H9 (cell line): ENCODE measurements at regions not wholly inside any gene's neighbourhood (a gene's known extent, or its start where the extent isn't known, plus 50 kb on each side); places are given as distances from the start of the nearest gene placed in this dataset.

ENCODE experiments used
- DNase-seq: peaks from one replicate; pipeline ENCODE4 v3.0.0-alpha.2; 2017
- H2AFZ ChIP-seq: one replicate; pipeline ENCODE4 v1.6.1; 2013; ENCODE audit warnings: mild to moderate bottlenecking, low read length, control low read depth, moderate library complexity
- H2AK5ac ChIP-seq: 2 replicates; pipeline ENCODE4 v1.6.1; 2013; ENCODE audit warnings: low read length, control low read depth, mixed read lengths; ENCODE audit not compliant: insufficient read length
- H2BK120ac ChIP-seq: one replicate; pipeline ENCODE4 v1.6.1; 2013; ENCODE audit warnings: low read depth, mild to moderate bottlenecking, low read length, control low read depth, inconsistent platforms; ENCODE audit not compliant: poor library complexity, severe bottlenecking
- H2BK12ac ChIP-seq: 2 replicates; pipeline ENCODE4 v1.6.1; 2013; ENCODE audit warnings: low read length, control low read depth, mixed read lengths, low read depth; ENCODE audit not compliant: insufficient read length
- H2BK15ac ChIP-seq: 2 replicates; pipeline ENCODE4 v1.6.1; 2013; ENCODE audit warnings: low read depth, low read length, control low read depth
- H2BK20ac ChIP-seq: one replicate; pipeline ENCODE4 v1.6.1; 2013; ENCODE audit warnings: low read depth, mild to moderate bottlenecking, low read length, control low read depth, inconsistent platforms; ENCODE audit not compliant: poor library complexity, severe bottlenecking
- H2BK5ac ChIP-seq: 2 replicates; pipeline ENCODE4 v1.6.1; 2013; ENCODE audit warnings: low read length, control low read depth, mixed read lengths; ENCODE audit not compliant: insufficient read length
- H3K14ac ChIP-seq: 2 replicates; pipeline ENCODE4 v1.6.1; 2013; ENCODE audit warnings: low read length, control low read depth; ENCODE audit not compliant: insufficient read depth
- H3K18ac ChIP-seq: 2 replicates; pipeline ENCODE4 v1.6.1; 2013; ENCODE audit warnings: low read depth, mild to moderate bottlenecking, mixed read lengths, low read length, control low read depth; ENCODE audit not compliant: insufficient read length
- H3K23ac ChIP-seq: 2 replicates; pipeline ENCODE4 v1.6.1; 2013; ENCODE audit warnings: low read length, control low read depth, mixed read lengths, low read depth; ENCODE audit not compliant: insufficient read length
- H3K23me2 ChIP-seq: 2 replicates; pipeline ENCODE4 v1.6.1; 2013; ENCODE audit warnings: low read depth, mild to moderate bottlenecking, mixed read lengths, low read length, control low read depth; ENCODE audit not compliant: insufficient read length, poor library complexity, severe bottlenecking
- H3K27ac ChIP-seq: 2 replicates; pipeline ENCODE4 v1.5.1; 2013; ENCODE audit warnings: low read length, control low read depth, mixed read lengths, low read depth; ENCODE audit not compliant: insufficient read length
- H3K27me3 ChIP-seq: 2 replicates; pipeline ENCODE4 v1.6.1; 2013; ENCODE audit warnings: low read length, control low read depth, inconsistent platforms; ENCODE audit not compliant: insufficient read depth
- H3K4ac ChIP-seq: 2 replicates; pipeline ENCODE4 v1.6.1; 2013; ENCODE audit warnings: low read depth, mild to moderate bottlenecking, control low read depth, inconsistent platforms, low read length, moderate library complexity
- H3K4me1 ChIP-seq: 2 replicates; pipeline ENCODE4 v1.6.1; 2013; ENCODE audit warnings: low read length, control low read depth, inconsistent platforms; ENCODE audit not compliant: insufficient read depth
- H3K4me2 ChIP-seq: 2 replicates; pipeline ENCODE4 v1.6.1; 2013; ENCODE audit warnings: low read length, control low read depth, mixed read lengths; ENCODE audit not compliant: insufficient read length, insufficient read depth
- H3K56ac ChIP-seq: 2 replicates; pipeline ENCODE4 v1.6.1; 2013; ENCODE audit warnings: low read depth, mild to moderate bottlenecking, mixed read lengths, low read length, control low read depth; ENCODE audit not compliant: insufficient read length
- H3K79me1 ChIP-seq: 2 replicates; pipeline ENCODE4 v1.6.1; 2013; ENCODE audit warnings: low read depth, mild to moderate bottlenecking, moderate library complexity, low read length, control low read depth, inconsistent platforms; ENCODE audit not compliant: insufficient read depth, poor library complexity, severe bottlenecking
- H3K79me2 ChIP-seq: 2 replicates; pipeline ENCODE4 v1.6.1; 2013; ENCODE audit warnings: low read length, control low read depth, inconsistent platforms; ENCODE audit not compliant: insufficient read depth
- H3K9ac ChIP-seq: 2 replicates; pipeline ENCODE4 v1.6.1; 2013; ENCODE audit warnings: low read length, control low read depth, mixed read lengths; ENCODE audit not compliant: insufficient read length; ENCODE audit errors: extremely low read depth
- H3K9me3 ChIP-seq: one replicate; pipeline ENCODE4 v1.6.1; 2013; ENCODE audit warnings: low read depth, low read length, inconsistent platforms; ENCODE audit not compliant: control insufficient read depth
- H3T11ph ChIP-seq: one replicate; pipeline ENCODE4 v1.6.1; 2013; ENCODE audit warnings: mild to moderate bottlenecking, low read length, control low read depth, inconsistent platforms
- H4K20me1 ChIP-seq: one replicate; pipeline ENCODE4 v1.6.1; 2013; ENCODE audit not compliant: control insufficient read depth, insufficient read length, insufficient read depth
- H4K5ac ChIP-seq: 2 replicates; pipeline ENCODE4 v1.6.1; 2013; ENCODE audit warnings: low read depth, mild to moderate bottlenecking, mixed read lengths, low read length, control low read depth; ENCODE audit not compliant: insufficient read length
- H4K8ac ChIP-seq: replicated peaks from 2 replicates; pipeline ENCODE4 v1.6.1; 2013; ENCODE audit warnings: low read length, control low read depth, mixed read lengths, low read depth; ENCODE audit not compliant: insufficient read length
- H4K91ac ChIP-seq: 2 replicates; pipeline ENCODE4 v1.6.1; 2013; ENCODE audit warnings: low read depth, mild to moderate bottlenecking, moderate library complexity, mixed read lengths, low read length, control low read depth; ENCODE audit not compliant: insufficient read length
- H3K27ac Mint-ChIP-seq, 3 experiments: 2 replicates in 2 of 3; 3 replicates in 1 of 3; pipeline ENCODE4 v1.8.0; 2020 to 2021; ENCODE audit warnings: mixed read lengths in 3 of 3, mild to moderate bottlenecking in 1 of 3, moderate library complexity in 1 of 3
- H3K27me3 Mint-ChIP-seq: 2 replicates; pipeline ENCODE4 v1.8.0; 2021; ENCODE audit warnings: low read depth, mild to moderate bottlenecking, moderate library complexity, mixed read lengths
- H3K36me3 Mint-ChIP-seq, 3 experiments: 2 replicates in 2 of 3; 3 replicates in 1 of 3; pipeline ENCODE4 v1.8.0; 2020 to 2021; ENCODE audit warnings: low read depth in 3 of 3, mixed read lengths in 3 of 3; ENCODE audit not compliant: insufficient read depth in 1 of 3
- H3K4me1 Mint-ChIP-seq, 2 experiments: 2 replicates each; pipeline ENCODE4 v1.8.0; 2020; ENCODE audit warnings: mixed read lengths in 2 of 2
- H3K4me3 Mint-ChIP-seq, 2 experiments: 2 replicates in 1 of 2; 3 replicates in 1 of 2; pipeline ENCODE4 v1.8.0; 2020 to 2021; ENCODE audit warnings: mild to moderate bottlenecking in 2 of 2, mixed read lengths in 2 of 2, moderate library complexity in 1 of 2
- H3K9me3 Mint-ChIP-seq, 2 experiments: 2 replicates in 1 of 2; 3 replicates in 1 of 2; pipeline ENCODE4 v1.8.0; 2020; ENCODE audit warnings: mild to moderate bottlenecking in 2 of 2, mixed read lengths in 2 of 2, moderate library complexity in 1 of 2
- WGBS: extraction: QIAGEN DNeasy Blood & Tissue Kit; methylation state at CpG from one replicate; pipeline ENCODE4 v1.1.7; 2013; ENCODE audit warnings: missing lambda C conversion rate, low lambda C conversion rate, mixed read lengths; ENCODE audit not compliant: insufficient read length; ENCODE audit errors: extremely low coverage; 5-methylcytosine and 5-hydroxymethylcytosine counted together
- TF ChIP-seq, protein P1 (sequence below): fragments of 200-600 bp; sonication (generic); conservative IDR thresholded peaks from 3 replicates; pipeline ENCODE4 v1.8.0; 2021; ENCODE audit warnings: antibody characterized with exemption, mild to moderate bottlenecking

DNA sequence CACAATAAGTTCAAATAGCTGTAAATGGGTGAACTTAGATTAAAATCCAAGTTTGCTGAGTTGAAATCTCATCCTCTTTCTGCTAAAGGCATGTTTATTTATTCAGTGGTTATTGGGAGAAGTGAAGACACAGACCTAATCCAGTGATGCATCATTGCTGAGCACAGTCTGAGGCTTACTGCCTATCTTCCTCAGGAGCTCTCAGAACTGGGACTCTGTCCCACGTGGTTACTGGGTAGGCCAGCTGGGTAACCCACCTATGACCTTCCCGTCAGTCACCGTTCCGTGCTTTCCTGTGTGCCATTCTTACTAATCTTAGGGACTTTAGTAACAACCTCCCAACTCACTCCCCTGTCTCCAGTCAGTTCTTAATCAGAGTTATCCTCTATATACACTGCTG lies 226.8 kb upstream of the ATP10B start:
- no peaks in the 10 kb centered on the region for H3K4me1 Mint-ChIP-seq
- Histone ChIP-seq H4K91ac (no peak overlapping the region), H4K20me1 (no peaks in the 10 kb centered on the region), H3K56ac (no peak overlapping the region), H3K23me2 (no peaks in the 10 kb centered on the region), H4K5ac (no peak overlapping the region), H3K27me3 (no peaks in the 10 kb centered on the region), H3K18ac (no peak overlapping the region), H2AK5ac (no peak overlapping the region), H3K9me3 (no peaks in the 10 kb centered on the region), H3K9ac (no peak overlapping the region), H3K79me2 (no peaks in the 10 kb centered on the region), H2BK120ac (no peak overlapping the region), H3K79me1 (no peaks in the 10 kb centered on the region), H3K23ac (no peak overlapping the region), H2BK15ac (no peak overlapping the region), H3T11ph (no peak overlapping the region), H3K4ac (no peak overlapping the region), H3K27ac (no peak overlapping the region), H3K14ac (no peak overlapping the region; the same call in 1 of the 2 replicates), H2BK5ac (no peak overlapping the region), H4K8ac (no peak overlapping the region), H2AFZ (no peak overlapping the region), H2BK20ac (no peak overlapping the region), H3K4me1 (no peaks in the 10 kb centered on the region), H3K4me2 (no peak overlapping the region), H2BK12ac (no peak overlapping the region)
- no peak for DNase-seq
- H3K36me3 Mint-ChIP-seq: no peaks in the 10 kb centered on the region
- H3K4me3 Mint-ChIP-seq: no peak overlapping the region
- H3K27ac Mint-ChIP-seq: no peak overlapping the region
- WGBS: no CpG with 5 or more reads among the region's 4 CpGs
- TF ChIP-seq, protein P1, sequence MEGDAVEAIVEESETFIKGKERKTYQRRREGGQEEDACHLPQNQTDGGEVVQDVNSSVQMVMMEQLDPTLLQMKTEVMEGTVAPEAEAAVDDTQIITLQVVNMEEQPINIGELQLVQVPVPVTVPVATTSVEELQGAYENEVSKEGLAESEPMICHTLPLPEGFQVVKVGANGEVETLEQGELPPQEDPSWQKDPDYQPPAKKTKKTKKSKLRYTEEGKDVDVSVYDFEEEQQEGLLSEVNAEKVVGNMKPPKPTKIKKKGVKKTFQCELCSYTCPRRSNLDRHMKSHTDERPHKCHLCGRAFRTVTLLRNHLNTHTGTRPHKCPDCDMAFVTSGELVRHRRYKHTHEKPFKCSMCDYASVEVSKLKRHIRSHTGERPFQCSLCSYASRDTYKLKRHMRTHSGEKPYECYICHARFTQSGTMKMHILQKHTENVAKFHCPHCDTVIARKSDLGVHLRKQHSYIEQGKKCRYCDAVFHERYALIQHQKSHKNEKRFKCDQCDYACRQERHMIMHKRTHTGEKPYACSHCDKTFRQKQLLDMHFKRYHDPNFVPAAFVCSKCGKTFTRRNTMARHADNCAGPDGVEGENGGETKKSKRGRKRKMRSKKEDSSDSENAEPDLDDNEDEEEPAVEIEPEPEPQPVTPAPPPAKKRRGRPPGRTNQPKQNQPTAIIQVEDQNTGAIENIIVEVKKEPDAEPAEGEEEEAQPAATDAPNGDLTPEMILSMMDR: no peak
- peaks cover 0 to 1% of the 10 kb centered on the region in 2 experiments; a peak in 3 of 5 replicates for H3K9me3 Mint-ChIP-seq
- peaks cover 2% of the 10 kb centered on the region; the same call in 1 of the 2 replicates for H3K27me3 Mint-ChIP-seq
